GM12801 (cell line): ENCODE measurements at regions not wholly inside any gene's neighbourhood (a gene's known extent, or its start where the extent isn't known, plus 50 kb on each side); places are given as distances from the start of the nearest gene placed in this dataset.

Experiments used
- TF ChIP-seq, protein P1 (sequence below): IDR thresholded peaks from one replicate; pipeline ENCODE4 v1.5.1; 2011; ENCODE audit warnings: control low read depth; ENCODE audit not compliant: insufficient read length; ENCODE audit errors: extremely low read depth

DNA sequence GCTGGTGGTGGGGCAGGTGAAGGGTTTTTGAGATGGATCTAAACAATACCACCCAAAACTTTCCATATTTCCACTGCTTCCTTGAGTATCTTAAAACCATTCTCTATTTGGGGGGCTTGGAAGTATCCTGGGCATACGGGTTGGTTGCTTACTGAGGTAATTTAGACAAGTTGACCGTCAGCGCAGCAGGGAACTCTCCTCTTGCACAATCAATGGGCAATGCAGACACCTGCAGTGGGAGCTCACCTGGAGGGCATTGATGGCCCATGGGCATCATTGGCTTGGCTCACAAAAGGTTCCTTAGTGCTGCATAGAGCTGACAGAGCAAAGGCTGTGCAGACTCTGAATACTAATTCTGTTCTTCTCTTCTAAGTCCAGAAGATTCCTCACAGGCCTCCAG lies 101.5 kb downstream of the EPDR1 start:
- TF ChIP-seq, protein P1, sequence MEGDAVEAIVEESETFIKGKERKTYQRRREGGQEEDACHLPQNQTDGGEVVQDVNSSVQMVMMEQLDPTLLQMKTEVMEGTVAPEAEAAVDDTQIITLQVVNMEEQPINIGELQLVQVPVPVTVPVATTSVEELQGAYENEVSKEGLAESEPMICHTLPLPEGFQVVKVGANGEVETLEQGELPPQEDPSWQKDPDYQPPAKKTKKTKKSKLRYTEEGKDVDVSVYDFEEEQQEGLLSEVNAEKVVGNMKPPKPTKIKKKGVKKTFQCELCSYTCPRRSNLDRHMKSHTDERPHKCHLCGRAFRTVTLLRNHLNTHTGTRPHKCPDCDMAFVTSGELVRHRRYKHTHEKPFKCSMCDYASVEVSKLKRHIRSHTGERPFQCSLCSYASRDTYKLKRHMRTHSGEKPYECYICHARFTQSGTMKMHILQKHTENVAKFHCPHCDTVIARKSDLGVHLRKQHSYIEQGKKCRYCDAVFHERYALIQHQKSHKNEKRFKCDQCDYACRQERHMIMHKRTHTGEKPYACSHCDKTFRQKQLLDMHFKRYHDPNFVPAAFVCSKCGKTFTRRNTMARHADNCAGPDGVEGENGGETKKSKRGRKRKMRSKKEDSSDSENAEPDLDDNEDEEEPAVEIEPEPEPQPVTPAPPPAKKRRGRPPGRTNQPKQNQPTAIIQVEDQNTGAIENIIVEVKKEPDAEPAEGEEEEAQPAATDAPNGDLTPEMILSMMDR, result no peak

DNA sequence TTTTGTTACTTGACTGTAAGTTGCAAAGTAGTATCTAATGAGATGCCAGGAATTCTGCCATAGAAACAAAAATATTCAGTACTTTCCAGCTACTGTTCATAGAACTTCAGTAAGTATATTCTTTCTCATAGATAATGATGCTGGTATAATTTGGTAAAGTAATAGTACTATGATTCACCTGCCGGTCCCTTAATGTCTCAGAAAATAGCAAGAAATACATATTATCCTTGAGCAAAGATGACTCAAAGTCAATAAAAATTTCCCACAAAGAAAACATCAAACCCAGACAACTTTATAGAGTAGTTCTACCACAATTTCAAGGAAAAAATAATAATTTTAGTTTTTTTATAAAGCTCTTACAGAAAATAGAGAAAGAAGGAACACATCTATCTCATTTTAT lies 105.4 kb downstream of the EPDR1 start:
- TF ChIP-seq, protein P1, result no peak

DNA sequence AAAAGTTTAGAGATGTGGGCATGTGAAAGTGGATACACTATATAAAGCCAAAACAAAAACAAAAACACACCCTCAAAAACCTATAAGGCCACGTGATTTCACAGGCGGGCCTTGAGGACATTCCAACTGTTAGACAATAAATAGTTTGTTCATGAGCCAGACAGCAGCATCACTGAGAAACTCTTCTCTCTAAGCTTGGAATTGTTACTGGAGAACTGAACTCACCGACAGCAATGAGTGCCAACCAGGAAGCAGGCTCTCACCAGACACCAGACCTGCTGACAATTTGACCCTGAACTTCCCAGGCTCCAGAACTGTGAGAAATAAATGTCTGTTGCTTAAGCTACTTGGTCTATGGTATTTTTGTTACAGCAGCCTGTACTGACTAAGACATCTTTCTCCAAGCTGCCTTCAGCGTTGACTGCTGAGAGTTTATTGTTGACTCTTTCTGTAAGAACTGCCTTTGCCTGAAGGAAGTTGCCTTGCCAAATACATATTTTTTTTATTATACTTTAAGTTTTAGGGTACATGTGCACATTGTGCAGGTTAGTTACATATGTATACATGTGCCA lies 107.5 kb downstream of the EPDR1 start:
- TF ChIP-seq, protein P1, result no peak

DNA sequence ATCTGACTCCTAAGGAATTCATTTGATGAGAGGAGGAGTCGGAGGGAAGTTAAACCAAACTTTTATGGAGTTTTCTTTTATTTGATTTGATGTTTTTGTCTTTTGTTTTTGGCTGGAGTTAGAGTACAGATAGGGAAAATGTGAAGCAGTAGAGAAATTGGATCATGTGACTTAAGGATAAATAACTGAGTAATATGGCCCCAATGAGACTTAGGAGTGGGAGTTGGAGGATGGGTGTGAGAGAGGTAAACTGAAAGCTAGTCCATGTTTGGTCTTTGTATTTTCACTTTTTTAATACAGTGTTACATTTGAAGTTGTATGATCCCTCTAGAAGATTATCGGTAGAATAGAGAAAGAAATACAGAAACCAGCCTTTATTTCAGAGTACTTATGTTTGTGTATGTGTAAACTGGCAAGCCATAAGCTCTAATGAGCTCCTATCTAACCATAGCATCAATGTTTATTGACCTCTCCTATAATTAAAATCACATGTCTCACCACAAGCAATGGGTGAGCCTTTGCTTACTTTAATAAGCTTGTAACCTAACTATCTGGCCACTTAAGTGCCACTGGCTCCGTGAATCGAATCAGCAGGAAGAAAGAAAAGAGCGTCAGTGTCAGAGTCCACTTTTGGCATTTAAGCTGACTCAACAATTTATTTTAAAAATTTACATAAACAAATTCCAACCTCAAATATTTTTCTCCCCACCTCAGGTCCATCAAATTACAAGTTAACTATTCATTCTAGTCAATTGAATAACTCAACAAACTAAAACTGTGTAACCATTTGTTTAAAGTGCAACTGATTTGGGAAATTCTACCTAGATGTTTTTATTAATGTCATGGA lies 113.8 kb downstream of the EPDR1 start:
- TF ChIP-seq, protein P1, result no peak

DNA sequence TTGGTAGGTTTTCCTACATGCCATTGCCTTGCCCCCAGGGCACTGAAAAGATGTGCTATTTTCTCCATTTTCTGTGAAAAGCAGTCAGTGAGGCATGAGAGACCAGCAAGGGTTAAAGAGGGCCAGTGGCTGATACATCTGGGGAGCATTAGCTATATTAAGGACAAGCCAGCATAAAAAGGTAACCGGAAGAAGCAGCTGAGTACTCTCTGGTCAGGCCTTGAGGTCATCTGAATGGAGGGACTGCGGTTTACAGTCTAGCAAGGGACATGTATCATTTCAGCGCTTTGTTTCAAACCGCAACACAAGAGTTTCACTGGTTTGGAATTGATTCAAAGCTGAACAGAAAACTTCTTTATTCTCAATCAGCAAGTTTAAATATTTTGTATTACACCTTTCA lies 120.4 kb downstream of the EPDR1 start:
- TF ChIP-seq, protein P1, result no peak

DNA sequence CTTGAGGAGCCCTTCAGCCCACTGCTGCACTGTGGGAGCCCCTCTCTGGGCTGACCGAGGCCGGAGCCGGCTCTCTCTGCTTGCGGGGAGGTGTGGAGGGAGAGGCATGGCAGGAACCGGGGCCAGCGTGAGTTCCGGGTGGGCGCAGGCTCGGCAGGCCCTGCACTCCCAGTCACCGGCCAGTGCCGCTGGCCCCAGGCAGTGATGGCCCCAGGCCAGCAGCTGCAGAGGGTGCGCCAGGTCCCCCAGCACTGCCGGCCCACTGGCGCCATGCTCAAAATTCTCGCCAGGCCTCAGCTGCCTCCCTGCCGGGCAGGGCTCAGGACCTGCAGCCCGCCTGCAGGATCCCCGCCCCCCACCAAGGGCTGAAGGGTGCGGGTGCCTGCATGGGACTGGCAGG lies 128.4 kb upstream of the STARD3NL start:
- TF ChIP-seq, protein P1, result no peak

DNA sequence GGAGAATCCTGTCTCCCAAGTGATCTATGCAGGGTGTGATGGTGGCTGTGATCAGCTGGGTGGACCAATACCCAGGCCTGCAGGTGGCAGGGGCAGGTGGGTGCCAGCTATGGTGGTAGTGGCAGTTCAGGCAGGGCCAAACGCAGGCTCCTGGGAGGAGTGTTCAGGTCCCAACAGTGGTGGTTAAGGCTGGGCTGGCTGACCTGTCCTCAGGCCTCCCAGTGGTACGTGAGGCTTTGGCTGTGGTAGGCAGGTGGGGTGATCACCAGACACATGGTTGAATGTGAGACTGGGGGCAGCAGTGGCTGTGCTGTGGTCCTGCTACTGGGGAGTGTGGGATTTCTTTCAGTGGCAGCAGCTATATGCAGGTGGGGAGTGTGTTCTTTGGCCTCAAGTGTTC lies 126.7 kb upstream of the STARD3NL start:
- TF ChIP-seq, protein P1, result no peak
